PFSK-1 (cell line): ENCODE measurements at regions not wholly inside any gene's neighbourhood (a gene's known extent, or its start where the extent isn't known, plus 50 kb on each side); places are given as distances from the start of the nearest gene placed in this dataset.

ENCODE experiments used
- FOXP2 ChIP-seq: optimal IDR thresholded peaks from 2 replicates; pipeline ENCODE3; 2011; ENCODE audit warnings: borderline replicate concordance, control low read depth, inconsistent platforms; ENCODE audit not compliant: insufficient read depth; ENCODE audit errors: extremely low read length, extremely low read depth
- POLR2AphosphoS5 ChIP-seq: IDR thresholded peaks from 2 replicates; pipeline ENCODE4 v1.6.1; 2012; ENCODE audit warnings: low read depth, mild to moderate bottlenecking, control low read depth, low read length, moderate library complexity
- REST ChIP-seq, 2 experiments: IDR thresholded peaks; 2 replicates each; pipeline versions ENCODE4 v1.6.1 to v1.8.0; 2011 to 2012; ENCODE audit warnings: low read depth in 2 of 2, low read length in 2 of 2, control low read depth in 1 of 2, inconsistent platforms in 1 of 2, mild to moderate bottlenecking in 1 of 2, moderate library complexity in 1 of 2; ENCODE audit not compliant: insufficient read depth in 1 of 2
- SIN3A ChIP-seq: IDR thresholded peaks from 2 replicates; pipeline ENCODE4 v1.6.1; 2012; ENCODE audit warnings: mild to moderate bottlenecking, low read length, moderate library complexity, borderline replicate concordance; ENCODE audit not compliant: insufficient read depth
- TAF1 ChIP-seq: IDR thresholded peaks from 2 replicates; pipeline ENCODE4 v1.6.1; 2012; ENCODE audit warnings: low read length, control low read depth, borderline replicate concordance; ENCODE audit not compliant: insufficient read depth

GRCh38 chr19:28154077-28154476, 1058.9 kb downstream of the UQCRFS1 start:
- no peak for TF ChIP-seq TAF1
- TF ChIP-seq SIN3A = no peak
- no peak for TF ChIP-seq FOXP2

- TF ChIP-seq POLR2AphosphoS5 (no peak), SIN3A (no peak), TAF1 (no peak), REST (IDR thresholded peaks at IDR 0.05; ENCODE audit: insufficient read depth in 1 of 2, low read depth in 2 of 2, low read length in 2 of 2) (no peak), FOXP2 (no peak)
Observed at GRCh38 chr19:28153123-28153522, 1059.8 kb downstream of the UQCRFS1 start.

GRCh38 chr19:28152195-28152594, 1060.8 kb downstream of the UQCRFS1 start:
- TF ChIP-seq FOXP2 = no peak
- no peak for TF ChIP-seq TAF1
- TF ChIP-seq REST (IDR thresholded peaks at IDR 0.05; ENCODE audit: insufficient read depth in 1 of 2, low read depth in 2 of 2, low read length in 2 of 2) = no peak
- TF ChIP-seq SIN3A = no peak
- no peak for TF ChIP-seq POLR2AphosphoS5

DNA sequence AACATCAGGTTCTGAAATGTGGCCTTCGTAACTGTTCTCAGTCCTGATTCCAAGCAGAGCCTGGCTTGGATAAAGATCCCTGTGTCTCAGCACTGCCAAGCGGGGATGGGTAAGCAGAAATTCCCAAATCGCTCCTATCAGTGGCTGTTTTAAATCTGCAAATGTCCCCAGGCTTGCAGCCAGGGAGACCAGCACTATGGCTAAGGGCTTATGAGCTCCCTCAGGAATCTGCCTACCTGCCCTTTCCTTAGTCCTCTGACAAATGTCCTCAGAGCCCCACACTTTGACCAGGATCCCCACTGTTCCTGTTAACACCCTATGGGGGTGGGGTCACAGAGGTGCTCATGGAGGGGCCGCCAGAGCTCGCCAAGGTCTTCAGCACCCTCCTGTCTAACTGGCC, 1062.8 kb downstream of the UQCRFS1 start:
- TF ChIP-seq TAF1 (no peak), SIN3A (no peak), FOXP2 (no peak), REST (IDR thresholded peaks at IDR 0.05; ENCODE audit: insufficient read depth in 1 of 2, low read depth in 2 of 2, low read length in 2 of 2) (no peak), POLR2AphosphoS5 (no peak)

DNA sequence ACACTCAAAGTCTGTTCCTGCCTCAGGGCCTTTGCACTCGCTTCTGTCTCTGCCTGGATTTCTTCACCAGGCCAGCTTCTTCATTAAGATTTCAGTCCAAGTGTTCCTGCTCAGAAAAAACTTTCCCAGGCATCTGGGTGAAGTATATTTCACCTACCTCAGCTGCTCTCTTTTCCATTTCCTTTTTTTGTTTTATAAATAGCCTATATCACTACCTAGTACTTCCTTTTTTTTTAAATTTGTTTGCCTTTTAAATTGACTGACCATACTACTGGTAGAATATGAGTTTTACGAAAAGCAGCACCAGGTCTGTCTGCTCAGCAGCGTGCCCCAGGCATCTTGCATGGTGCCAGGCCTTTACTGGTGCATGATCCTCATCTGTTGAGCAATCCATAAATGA, 1064.4 kb downstream of the UQCRFS1 start:
- no peak for TF ChIP-seq REST (IDR thresholded peaks at IDR 0.05; ENCODE audit: insufficient read depth in 1 of 2, low read depth in 2 of 2, low read length in 2 of 2)
- TF ChIP-seq TAF1 = no peak
- TF ChIP-seq POLR2AphosphoS5 = no peak
- TF ChIP-seq FOXP2 = no peak
- no peak for TF ChIP-seq SIN3A
